ENCODE measurements at regions not wholly inside any gene's neighbourhood (a gene's known extent, or its start where the extent isn't known, plus 50 kb on each side); places are given as distances from the start of the nearest gene placed in this dataset.
"Not testable (repeated sequence)": the region's sequence is repeated elsewhere in the genome, so short reads cannot be mapped to it uniquely, and the experiment has no call there.

GRCh38 chr2:87345283-87345682 is 323.6 kb upstream of the PLGLB1 start:
- CTCF ChIA-PET; DNase-seq; H3K4me3 Mint-ChIP-seq; ATAC-seq; H3K27ac Mint-ChIP-seq; H3K4me1 Mint-ChIP-seq (ENCODE audit: low read depth); H3K36me3 Mint-ChIP-seq (ENCODE audit: low read depth); intact Hi-C loops (cut with micrococcal nuclease); H3K27me3 Mint-ChIP-seq; H3K9me3 Mint-ChIP-seq; POLR2A ChIA-PET: not testable (repeated sequence)

DNA sequence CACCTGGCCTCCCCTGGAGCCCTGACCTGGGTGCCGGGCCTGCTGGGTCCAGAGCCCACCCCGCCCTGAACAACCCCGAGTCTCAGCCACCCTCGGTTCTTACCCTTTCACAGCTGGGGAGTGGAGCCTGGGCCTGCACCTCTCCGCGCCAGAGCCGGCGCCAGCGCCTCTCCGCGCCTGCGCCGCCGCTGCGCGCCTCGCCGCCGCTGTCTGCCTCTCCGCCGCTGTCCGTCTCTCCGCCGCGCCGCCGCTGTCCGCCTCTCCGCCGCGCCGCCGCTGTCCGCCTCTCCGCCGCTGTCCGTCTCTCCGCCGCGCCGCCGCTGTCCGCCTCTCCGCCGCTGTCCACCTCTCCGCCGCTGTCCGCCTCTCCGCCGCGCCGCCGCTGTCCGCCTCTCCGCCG is 326.9 kb upstream of the PLGLB1 start:
- H3K4me1 Mint-ChIP-seq (ENCODE audit: low read depth); ATAC-seq; CTCF ChIA-PET; intact Hi-C loops (cut with micrococcal nuclease); H3K27me3 Mint-ChIP-seq; POLR2A ChIA-PET; H3K4me3 Mint-ChIP-seq; DNase-seq; H3K36me3 Mint-ChIP-seq (ENCODE audit: low read depth); H3K9me3 Mint-ChIP-seq; H3K27ac Mint-ChIP-seq: not testable (repeated sequence)

DNA sequence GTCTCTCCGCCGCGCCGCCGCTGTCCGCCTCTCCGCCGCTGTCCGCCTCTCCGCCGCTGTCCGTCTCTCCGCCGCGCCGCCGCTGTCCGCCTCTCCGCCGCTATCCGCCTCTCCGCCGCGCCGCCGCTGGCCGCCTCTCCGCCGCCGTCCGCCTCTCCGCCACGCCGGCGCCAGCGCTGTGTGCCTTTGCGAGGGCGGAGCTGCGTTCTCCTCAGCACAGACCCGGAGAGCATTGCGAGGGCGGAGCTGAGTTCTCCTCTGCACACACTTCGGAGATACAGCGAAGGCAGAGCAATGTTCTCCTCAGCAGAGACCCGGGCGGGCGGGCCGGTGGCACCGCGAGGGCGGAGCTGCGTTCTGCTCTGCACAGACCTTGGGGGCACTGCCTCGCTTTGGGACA is 327.4 kb upstream of the PLGLB1 start:
- H3K27ac Mint-ChIP-seq; H3K4me1 Mint-ChIP-seq (ENCODE audit: low read depth); CTCF ChIA-PET; H3K36me3 Mint-ChIP-seq (ENCODE audit: low read depth); POLR2A ChIA-PET; ATAC-seq; H3K27me3 Mint-ChIP-seq; H3K4me3 Mint-ChIP-seq; DNase-seq; H3K9me3 Mint-ChIP-seq; intact Hi-C loops (cut with micrococcal nuclease): not testable (repeated sequence)

DNA sequence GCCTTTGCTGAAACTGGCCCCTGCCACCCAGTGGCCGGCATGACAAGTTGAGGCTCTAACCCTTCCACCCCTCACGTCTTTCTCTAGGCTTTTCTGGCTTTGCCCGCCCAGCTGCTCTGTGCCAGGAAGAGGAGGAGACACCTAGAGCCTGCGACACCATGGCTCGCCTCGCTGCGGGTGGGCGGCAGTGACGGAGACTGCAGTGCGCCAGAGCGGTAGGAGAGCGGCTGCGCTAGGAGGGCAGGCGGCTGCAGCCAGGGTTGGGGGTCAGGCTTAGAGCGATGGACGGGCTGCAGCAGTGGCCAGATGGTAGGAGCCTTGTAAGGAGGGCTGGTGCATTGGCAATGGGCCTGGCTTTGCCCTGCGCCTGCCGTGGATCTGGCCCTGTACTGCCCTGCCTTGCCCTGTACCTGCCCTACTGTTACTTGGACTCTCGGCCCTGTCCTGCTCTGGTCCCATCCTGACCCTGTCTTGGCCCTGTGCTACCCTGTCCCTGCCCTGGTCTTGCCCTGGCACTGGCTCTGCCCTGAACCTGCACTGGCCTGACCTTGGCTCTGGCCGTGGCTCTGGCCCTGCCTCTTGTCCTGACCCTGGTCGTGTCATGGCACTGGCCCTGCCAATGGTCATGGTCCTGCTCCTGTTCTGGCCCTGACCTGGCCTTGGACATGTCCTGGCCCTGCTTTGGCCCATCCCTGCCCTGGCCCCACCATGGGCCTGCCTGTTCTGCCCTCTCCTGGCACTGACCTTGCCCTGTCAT is 330.7 kb upstream of the PLGLB1 start:
- H3K9me3 Mint-ChIP-seq; H3K4me3 Mint-ChIP-seq; DNase-seq; H3K27ac Mint-ChIP-seq; H3K36me3 Mint-ChIP-seq (ENCODE audit: low read depth); POLR2A ChIA-PET; intact Hi-C loops (cut with micrococcal nuclease); CTCF ChIA-PET; H3K4me1 Mint-ChIP-seq (ENCODE audit: low read depth); H3K27me3 Mint-ChIP-seq; ATAC-seq: not testable (repeated sequence)

DNA sequence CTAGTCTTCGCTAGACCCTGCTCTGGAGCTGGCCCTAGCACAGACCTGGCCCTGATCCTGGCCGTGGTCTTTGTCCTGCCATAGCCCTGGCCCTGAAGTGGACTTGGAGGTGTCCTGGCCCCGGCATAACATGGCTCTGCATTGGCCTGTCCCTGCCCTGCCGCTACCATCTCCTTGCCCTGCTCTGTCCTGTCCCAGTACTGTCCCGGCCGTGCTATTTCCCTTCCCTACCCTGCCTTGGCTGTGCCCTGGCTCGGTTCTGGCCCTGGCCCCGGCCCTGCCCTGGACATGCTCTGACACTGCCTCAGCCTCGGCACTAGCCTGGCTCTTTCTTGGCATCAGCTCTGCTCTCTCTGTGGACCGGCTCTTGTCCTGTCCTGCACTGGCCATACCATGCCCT is 331.8 kb upstream of the PLGLB1 start:
- DNase-seq; H3K27me3 Mint-ChIP-seq; intact Hi-C loops (cut with micrococcal nuclease); H3K4me1 Mint-ChIP-seq (ENCODE audit: low read depth); H3K4me3 Mint-ChIP-seq; CTCF ChIA-PET; POLR2A ChIA-PET; H3K9me3 Mint-ChIP-seq; H3K27ac Mint-ChIP-seq; ATAC-seq; H3K36me3 Mint-ChIP-seq (ENCODE audit: low read depth): not testable (repeated sequence)

- H3K4me3 Mint-ChIP-seq; CTCF ChIA-PET; H3K4me1 Mint-ChIP-seq (ENCODE audit: low read depth); H3K9me3 Mint-ChIP-seq; intact Hi-C loops (cut with micrococcal nuclease); H3K36me3 Mint-ChIP-seq (ENCODE audit: low read depth); DNase-seq; POLR2A ChIA-PET; H3K27me3 Mint-ChIP-seq; H3K27ac Mint-ChIP-seq; ATAC-seq: not testable (repeated sequence)
Measured at GRCh38 chr2:87354102-87354501, 332.5 kb upstream of the PLGLB1 start.

- H3K27ac Mint-ChIP-seq; CTCF ChIA-PET; DNase-seq; POLR2A ChIA-PET; H3K4me1 Mint-ChIP-seq (ENCODE audit: low read depth); H3K9me3 Mint-ChIP-seq; H3K27me3 Mint-ChIP-seq; H3K36me3 Mint-ChIP-seq (ENCODE audit: low read depth); ATAC-seq; intact Hi-C loops (cut with micrococcal nuclease); H3K4me3 Mint-ChIP-seq: not testable (repeated sequence)
Measured at GRCh38 chr2:87360250-87360649, 338.6 kb upstream of the PLGLB1 start.

DNA sequence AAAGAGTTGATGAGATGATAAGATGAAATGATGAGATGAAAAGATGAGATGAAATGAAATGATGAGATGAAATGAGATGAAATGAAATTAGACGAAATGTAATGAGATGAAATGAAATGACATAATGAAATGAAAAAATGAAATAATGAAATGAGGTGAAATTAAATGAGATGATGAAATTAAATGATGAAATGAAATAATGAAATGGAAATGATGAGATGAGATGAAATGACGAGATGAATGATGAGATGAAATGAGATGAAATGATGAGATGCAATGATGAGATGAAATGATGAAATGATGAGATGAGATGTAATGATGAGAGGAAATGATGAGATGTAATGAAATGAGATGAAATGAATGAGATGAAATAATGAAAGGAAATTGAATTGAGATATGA is 339.3 kb upstream of the PLGLB1 start:
- intact Hi-C loops (cut with micrococcal nuclease); H3K4me1 Mint-ChIP-seq (ENCODE audit: low read depth); H3K27me3 Mint-ChIP-seq: not testable (repeated sequence)

DNA sequence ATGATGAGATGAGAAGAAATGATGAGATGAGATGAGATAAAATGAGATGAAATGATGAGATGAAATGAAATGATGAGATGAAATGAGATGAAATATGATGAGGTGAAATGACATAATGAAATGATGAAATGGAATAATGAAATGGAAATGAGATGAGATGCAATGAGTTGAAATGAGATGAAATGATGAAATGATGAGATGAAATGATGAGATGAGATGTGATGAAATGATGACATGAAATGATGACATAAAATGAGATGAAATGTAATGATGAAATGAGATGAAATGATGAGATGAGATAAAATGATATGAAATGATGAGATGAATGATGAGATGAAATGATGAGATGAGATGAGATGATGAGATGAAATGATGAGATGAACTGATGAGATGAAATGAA is 340.2 kb upstream of the PLGLB1 start:
- H3K27ac Mint-ChIP-seq = not testable (repeated sequence)

More for the DNA sequence above, 339.3 kb upstream of the PLGLB1 start:
- H3K36me3 Mint-ChIP-seq (ENCODE audit: low read depth); H3K4me3 Mint-ChIP-seq; ATAC-seq; POLR2A ChIA-PET; H3K27ac Mint-ChIP-seq; CTCF ChIA-PET; DNase-seq; H3K9me3 Mint-ChIP-seq: not testable (repeated sequence)

DNA sequence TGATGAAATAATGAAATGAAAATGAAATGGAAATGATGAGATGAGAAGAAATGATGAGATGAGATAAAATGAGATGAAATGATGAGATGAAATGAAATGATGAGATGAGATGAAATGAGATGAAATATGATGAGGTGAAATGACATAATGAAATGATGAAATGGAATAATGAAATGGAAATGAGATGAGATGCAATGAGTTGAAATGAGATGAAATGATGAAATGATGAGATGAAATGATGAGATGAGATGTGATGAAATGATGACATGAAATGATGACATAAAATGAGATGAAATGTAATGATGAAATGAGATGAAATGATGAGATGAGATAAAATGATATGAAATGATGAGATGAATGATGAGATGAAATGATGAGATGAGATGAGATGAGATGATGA is 342.7 kb upstream of the PLGLB1 start:
- H3K4me3 Mint-ChIP-seq; DNase-seq; H3K9me3 Mint-ChIP-seq; H3K36me3 Mint-ChIP-seq (ENCODE audit: low read depth); H3K27ac Mint-ChIP-seq; intact Hi-C loops (cut with micrococcal nuclease); CTCF ChIA-PET; ATAC-seq; POLR2A ChIA-PET; H3K4me1 Mint-ChIP-seq (ENCODE audit: low read depth); H3K27me3 Mint-ChIP-seq: not testable (repeated sequence)

More for the DNA sequence above, 340.2 kb upstream of the PLGLB1 start:
- H3K4me1 Mint-ChIP-seq (ENCODE audit: low read depth); H3K9me3 Mint-ChIP-seq; POLR2A ChIA-PET; H3K36me3 Mint-ChIP-seq (ENCODE audit: low read depth); H3K4me3 Mint-ChIP-seq; CTCF ChIA-PET; intact Hi-C loops (cut with micrococcal nuclease); H3K27me3 Mint-ChIP-seq; ATAC-seq; DNase-seq: not testable (repeated sequence)

DNA sequence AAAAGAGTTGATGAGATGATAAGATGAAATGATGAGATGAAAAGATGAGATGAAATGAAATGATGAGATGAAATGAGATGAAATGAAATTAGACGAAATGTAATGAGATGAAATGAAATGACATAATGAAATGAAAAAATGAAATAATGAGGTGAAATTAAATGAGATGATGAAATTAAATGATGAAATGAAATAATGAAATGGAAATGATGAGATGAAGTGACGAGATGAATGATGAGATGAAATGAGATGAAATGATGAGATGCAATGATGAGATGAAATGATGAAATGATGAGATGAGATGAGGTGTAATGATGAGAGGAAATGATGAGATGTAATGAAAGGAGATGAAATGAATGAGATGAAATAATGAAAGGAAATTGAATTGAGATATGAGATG is 343.4 kb upstream of the PLGLB1 start:
- H3K4me3 Mint-ChIP-seq; H3K36me3 Mint-ChIP-seq (ENCODE audit: low read depth); H3K4me1 Mint-ChIP-seq (ENCODE audit: low read depth); POLR2A ChIA-PET; ATAC-seq; CTCF ChIA-PET; DNase-seq; H3K27me3 Mint-ChIP-seq; H3K27ac Mint-ChIP-seq; H3K9me3 Mint-ChIP-seq; intact Hi-C loops (cut with micrococcal nuclease): not testable (repeated sequence)

DNA sequence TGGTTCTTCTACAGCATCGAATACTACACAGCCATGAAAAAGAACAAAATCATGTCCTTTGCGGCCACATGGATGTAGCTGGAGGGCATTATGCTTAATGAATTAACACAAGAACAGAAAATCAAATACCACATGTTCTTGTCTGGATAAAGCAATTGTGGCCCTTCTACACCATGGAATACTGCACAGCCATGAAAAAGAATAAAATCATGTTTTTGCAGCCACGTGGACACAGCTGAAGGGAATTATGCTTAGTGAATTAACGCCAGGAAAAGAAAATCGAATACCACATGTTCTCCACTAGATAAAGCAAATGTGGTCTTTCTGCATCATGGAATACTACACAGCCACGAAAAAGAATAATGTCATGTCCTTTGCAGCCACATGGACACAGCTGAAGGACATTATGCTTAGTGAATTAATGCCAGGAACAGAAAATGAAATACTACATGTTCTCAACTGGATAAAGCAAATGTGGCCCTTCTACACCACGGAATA is 361.8 kb upstream of the PLGLB2 start:
- H3K9me3 Mint-ChIP-seq; H3K36me3 Mint-ChIP-seq (ENCODE audit: low read depth); H3K27me3 Mint-ChIP-seq; H3K27ac Mint-ChIP-seq; H3K4me1 Mint-ChIP-seq (ENCODE audit: low read depth); DNase-seq; CTCF ChIA-PET; POLR2A ChIA-PET; H3K4me3 Mint-ChIP-seq; intact Hi-C loops (cut with micrococcal nuclease); ATAC-seq: not testable (repeated sequence)
